Breast epithelium (tissue), 3 donors: ENCODE measurements at regions not wholly inside any gene's neighbourhood (a gene's known extent, or its start where the extent isn't known, plus 50 kb on each side); places are given as distances from the start of the nearest gene placed in this dataset.

Experiments
- CTCF ChIP-seq, 3 donors: fragments of 450-650 bp; IDR thresholded peaks; one replicate each; pipeline ENCODE4 v1.5.1; 2016 to 2017; ENCODE audit warnings: antibody characterized with exemption in 3 of 3, mild to moderate bottlenecking in 3 of 3, moderate library complexity in 3 of 3
- POLR2A ChIP-seq: fragments of 450-650 bp; IDR thresholded peaks from one replicate; pipeline ENCODE4 v1.6.1; 2016; ENCODE audit warnings: antibody characterized with exemption, mild to moderate bottlenecking, moderate library complexity

GRCh38 chr6:144742779-144743178 lies 457.6 kb downstream of the UTRN start:
- no peak for TF ChIP-seq CTCF (IDR thresholded peaks at IDR 0.05)
- TF ChIP-seq POLR2A: no peak
